ENCODE measurements at regions not wholly inside any gene's neighbourhood (a gene's known extent, or its start where the extent isn't known, plus 50 kb on each side); places are given as distances from the start of the nearest gene placed in this dataset.
A peak's percentile ranks its signal among the peaks of the same experiment; 100 is the strongest.

- TF ChIP-seq POLR2A (IDR thresholded peaks at IDR 0.05) (no peak), POLR2AphosphoS5 (IDR thresholded peaks at IDR 0.05) (peak in 1 of 3 donors; percentile 35)
Measured at GRCh38 chr5:159451197-159452052, 121.1 kb upstream of the IL12B start.

All from breast epithelium (tissue), 3 donors.